Colon (tissue), 2 donors: ENCODE measurements at regions not wholly inside any gene's neighbourhood (a gene's known extent, or its start where the extent isn't known, plus 50 kb on each side); places are given as distances from the start of the nearest gene placed in this dataset.
"Not testable (repeated sequence)": the region's sequence is repeated elsewhere in the genome, so short reads cannot be mapped to it uniquely, and the experiment has no call there.

Experiments used
- FAIRE-seq: peaks from 2 replicates; lab custom pipeline; 2012; peaks lifted over from hg19 to GRCh38; lab: Jason Lieb, UNC
- donor health status: control.
- donor health status: control.

- no peak for FAIRE-seq
Measured at GRCh38 chr14:37844614-37845013, 249.2 kb downstream of the TTC6 start.

DNA sequence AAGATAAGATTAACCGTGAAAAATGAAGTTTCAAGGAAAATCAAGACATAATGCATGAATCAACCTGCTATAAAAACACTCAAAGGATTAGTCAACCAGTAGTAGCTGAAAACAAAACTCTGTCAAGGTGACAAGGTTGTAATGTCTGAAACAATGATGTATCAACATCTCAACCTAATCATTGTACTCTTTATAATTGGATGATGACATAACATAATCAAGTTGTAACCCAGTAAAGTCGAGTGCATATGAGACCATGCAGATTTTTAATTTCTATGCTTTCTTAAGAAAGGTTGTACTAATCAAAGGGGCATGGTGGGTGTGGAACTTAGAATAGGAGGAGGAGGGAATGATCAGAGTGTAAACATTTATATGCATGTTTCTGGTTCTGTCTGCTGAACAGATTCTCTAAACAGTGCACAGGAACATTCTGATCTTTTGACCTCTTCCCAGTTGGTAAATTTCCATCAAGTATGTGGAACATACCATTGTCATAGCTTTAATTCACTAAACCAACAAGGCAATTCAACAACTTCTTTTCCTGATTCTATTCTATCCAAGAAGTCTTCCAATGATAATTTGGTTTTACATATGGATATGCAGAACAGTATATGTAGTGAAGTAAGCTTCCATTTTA, 253.7 kb downstream of the TTC6 start:
- no peak for FAIRE-seq

GRCh38 chr14:37851054-37851453, 255.6 kb downstream of the TTC6 start:
- FAIRE-seq: no peak

- FAIRE-seq: no peak
Measured at GRCh38 chr14:37855871-37856270, 260.4 kb downstream of the TTC6 start.

- FAIRE-seq: no peak
Measured at GRCh38 chr14:37857774-37858266, 262.4 kb downstream of the TTC6 start.

DNA sequence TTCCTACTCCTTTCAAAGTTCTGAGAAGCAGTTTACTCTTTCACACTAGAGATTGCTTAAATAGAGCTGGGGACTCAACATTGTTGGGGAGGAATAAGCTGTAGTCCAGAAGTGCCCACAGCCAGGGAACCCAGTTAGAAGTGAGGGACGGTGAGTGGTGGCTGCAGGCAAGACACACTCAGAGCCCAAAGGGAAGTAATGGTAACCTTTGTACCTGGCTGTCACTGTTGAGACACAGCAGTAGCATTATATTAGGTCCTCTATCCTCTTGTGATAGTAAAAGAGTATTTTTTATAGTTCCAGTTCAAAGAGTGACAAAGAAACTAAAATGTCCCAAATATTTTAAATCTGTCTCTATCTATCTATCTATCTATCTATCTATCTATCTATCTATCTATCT, 263.3 kb downstream of the TTC6 start:
- FAIRE-seq: no peak

DNA sequence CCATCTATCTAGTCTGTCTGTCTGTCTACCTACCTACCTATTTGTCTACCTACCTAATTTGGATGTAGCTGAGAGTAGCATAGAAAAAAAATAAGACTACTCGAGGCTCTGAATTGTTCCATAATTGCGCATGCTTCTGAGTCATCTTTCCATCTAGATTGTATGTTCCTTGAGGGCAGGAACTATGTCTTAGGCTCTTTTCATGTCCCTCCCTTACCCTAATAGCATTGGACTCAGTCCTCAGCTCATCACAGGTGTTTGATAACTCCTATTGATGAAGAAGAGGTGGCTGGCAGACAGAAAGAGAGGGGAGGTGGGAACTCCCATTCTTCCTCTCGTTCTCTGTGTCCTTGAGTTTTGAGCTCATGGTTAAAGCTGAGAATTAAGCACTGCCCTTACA, 263.7 kb downstream of the TTC6 start:
- no peak for FAIRE-seq

DNA sequence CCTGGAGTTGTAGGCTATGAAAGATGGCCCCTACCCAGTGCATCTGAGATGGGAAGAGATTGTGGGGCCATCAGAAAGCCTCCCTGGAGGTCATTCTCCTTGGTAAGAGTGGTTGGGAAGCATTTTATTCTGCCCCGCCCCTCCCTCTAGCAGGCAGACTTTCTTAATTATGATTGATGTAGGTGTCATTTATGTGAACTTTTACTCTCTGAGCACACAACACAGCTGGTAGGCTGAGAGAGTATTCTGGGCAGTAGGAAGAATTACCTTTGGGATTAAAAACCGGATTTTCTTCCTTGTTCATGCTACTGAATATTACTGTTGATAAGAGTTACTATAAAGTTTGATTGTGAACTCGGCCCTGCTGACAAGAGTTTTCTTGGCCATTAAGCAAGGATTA, 266.8 kb downstream of the TTC6 start:
- FAIRE-seq: no peak

DNA sequence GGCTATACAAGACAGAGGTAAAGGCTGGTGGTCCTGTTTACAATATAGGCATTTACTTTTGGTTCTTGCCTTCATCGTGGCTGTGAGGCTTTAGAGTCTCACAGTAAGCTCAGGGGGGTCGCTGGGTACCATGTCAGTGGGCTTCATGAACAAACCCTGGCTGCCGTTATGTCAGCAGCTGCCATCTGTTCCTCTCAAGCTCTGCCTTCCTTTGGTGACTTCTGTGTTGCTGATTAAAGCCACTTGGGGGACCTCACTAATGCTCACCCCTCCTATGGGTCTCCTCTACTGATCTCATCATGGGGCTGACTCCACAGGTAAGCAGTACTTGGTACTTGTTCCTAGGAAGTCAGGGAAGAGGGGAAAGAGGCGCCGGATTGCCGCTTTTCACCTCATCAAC, 268.7 kb downstream of the TTC6 start:
- no peak for FAIRE-seq

GRCh38 chr14:37864861-37865718, 269.7 kb downstream of the TTC6 start:
- FAIRE-seq: no peak

- no peak for FAIRE-seq
Measured at GRCh38 chr14:37865719-37866549, 270.5 kb downstream of the TTC6 start.

- no peak for FAIRE-seq
Measured at GRCh38 chr14:37869633-37870032, 274.2 kb downstream of the TTC6 start.

DNA sequence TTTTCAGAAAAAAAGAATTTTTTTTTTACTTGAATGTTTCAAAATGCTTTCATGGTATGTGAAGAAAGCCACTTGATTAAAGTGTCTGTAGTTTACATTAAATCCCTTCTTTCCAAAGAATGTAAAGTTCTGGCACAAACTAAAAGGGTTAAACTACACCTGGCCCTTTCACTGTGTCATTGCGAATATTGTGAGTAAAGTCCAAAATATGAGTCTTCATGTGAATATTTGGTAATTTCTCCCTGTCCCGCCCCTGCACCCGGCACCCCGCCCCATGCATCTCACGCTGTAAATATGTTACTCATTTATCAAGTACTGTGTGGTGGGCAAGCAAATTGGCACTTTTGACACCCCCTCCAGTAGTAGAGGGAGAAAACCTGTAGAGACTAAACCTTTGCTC, 274.7 kb downstream of the TTC6 start:
- FAIRE-seq: no peak

DNA sequence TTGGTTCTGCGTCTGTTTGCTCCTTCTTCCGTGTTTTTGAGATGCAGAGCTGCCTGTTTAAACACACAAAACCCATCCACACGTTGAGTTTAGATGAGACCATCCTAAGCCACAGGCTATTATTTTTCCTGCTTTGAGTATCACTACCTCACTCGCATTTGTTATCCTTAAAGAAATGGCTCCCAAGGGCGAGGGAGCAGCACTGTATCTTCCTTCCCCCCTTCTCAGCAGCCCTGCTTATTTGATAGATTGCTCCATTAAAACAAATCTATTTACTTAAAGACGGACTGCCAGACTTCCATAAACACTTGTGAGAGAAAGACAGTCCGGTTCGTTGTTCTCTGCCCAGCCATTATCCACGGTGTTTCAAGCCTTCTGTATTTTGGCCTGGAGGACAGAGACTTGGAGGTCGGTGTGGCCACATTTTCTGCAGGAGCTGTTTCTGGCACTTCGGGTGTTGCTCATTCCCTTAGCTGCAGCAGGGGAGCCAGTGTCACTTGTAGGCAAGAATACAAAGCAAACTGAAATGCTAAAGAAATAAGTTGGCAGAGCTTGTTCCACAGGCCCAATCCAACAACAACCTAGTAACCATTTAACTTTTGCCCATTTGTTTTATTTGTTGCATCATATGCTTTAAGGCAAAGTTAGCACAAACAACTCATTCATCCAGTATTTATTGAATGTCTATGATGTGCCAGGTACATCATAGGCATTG, 275.4 kb downstream of the TTC6 start:
- FAIRE-seq: no peak

- FAIRE-seq: not testable (repeated sequence)
Measured at GRCh38 chr14:37874065-37874428, 278.6 kb downstream of the TTC6 start.

DNA sequence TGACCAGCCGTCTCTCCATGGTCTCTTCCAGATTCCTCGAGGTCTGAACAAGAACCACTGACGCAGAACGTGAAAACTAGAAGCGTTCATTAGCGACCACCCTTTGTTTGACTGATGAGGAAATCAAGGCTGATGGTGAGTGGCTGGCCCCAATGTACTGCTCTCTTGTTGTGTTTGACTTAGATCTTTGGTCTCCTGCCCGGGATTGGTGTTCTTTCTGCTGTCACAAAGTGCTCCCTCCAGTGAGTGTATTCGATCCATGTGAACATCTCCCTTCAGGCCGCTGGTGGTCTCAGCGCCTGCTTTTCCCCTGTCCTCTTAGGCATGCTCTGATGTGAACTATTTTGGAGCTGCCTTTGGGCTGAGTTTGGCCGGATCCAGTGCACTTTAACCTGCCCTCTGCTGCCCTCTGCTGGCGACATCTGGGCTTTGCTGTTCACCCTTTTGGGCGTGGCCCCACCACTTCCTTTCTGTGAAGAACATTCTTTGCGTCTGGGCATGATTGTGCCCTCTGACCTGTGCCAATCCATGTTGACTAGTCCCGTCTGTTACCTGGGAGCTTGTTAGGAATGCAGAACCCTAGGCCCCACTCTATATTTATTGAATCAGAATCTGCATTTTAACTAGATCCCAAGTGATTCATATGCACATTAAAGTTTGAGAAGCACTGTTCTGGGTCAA, 279.1 kb downstream of the TTC6 start:
- FAIRE-seq: no peak

DNA sequence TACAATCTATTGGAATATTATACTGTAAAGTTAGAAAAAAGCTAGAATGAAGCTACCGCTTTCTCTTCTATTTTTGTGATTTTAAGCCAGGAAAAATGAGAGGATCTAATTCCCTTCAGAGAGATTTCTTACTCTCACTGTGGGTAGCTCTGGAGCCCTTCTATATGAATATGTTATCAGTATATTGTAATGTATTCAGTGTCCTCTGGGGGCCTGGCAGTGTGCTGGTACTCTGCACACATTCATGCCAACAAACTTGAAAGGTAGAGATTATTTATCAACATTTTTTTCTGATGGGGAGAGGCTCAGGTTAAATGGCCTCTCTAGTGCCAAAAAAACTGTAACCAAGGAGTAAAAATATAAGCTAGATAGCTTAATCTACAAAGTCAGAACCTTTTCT, 292.8 kb downstream of the TTC6 start:
- no peak for FAIRE-seq

DNA sequence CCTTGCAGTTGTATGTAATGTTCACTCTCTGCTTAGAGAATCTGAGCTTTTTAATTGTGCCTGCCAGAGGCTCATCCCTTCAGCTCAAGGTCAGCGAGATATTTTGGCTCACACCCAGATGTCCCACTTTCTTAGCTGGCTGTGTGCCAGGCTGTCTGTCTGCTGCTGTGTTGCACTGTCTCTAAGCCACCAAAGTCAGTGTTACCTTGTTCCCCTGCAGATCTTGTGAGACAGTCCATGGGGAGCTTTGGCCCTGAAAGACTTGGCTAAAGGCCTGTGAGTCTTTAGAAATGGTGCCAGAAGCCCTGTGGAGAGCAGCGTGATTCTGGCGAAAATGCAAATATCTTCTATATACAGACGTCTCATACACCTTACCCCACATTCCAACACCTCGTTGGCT, 293.7 kb downstream of the TTC6 start:
- FAIRE-seq: no peak

DNA sequence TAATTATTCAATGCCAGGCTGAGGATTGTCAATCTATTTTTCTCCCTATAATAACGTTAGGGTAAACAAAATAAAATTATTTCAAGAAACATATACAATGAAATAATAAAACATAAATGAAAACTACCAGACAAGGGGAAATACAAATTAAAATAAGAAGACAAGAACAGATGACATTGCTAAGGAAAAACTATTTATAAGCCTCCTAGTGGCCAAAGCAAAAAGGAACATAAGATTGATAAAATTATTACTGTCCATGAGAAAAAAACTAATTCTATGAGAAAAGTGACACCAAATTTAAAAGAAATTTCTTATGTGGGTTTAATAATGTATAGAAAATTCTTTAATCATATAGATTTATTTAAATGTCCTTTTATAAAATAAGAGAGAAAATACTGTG, 294.7 kb downstream of the TTC6 start:
- FAIRE-seq: no peak

DNA sequence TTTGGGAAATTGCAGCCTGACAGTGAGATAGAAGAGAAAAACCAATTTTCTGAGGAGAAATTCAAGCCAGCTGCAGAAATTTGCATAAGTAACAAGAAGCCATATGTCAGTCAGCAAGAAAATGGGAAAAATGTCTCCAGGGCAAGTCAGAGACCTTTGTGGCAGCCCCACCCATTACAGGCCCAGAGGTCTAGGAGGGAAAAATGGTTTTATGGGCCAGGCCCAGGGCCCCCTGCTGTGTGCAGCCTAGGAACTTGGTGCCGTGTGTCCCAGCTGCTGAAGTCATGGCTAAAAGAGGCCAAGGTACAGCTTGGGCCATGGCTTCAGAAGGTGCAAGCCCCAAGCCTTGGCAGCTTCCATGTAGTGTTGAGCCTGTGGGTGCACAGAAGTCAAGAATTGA, 296.1 kb downstream of the TTC6 start:
- not testable (repeated sequence) for FAIRE-seq

DNA sequence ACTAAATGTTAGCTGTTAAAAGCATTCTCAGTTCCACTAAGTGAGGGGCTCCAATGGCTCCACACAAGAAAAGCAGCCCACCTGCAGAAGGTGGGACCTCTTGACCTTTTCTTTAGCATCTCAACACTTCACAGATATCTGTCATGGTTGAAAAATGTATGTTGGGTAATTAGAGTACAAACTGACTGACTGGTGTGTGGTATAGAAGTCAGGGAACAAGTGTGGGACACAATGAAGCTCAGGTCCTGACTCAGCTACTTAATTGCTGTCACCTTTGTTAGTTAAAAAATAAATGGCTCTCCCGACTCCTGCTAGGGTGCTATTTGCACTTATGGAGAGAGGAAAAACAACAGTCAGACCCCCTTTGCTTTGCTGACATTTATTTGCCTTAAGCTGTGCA, 299.0 kb downstream of the TTC6 start:
- no peak for FAIRE-seq

DNA sequence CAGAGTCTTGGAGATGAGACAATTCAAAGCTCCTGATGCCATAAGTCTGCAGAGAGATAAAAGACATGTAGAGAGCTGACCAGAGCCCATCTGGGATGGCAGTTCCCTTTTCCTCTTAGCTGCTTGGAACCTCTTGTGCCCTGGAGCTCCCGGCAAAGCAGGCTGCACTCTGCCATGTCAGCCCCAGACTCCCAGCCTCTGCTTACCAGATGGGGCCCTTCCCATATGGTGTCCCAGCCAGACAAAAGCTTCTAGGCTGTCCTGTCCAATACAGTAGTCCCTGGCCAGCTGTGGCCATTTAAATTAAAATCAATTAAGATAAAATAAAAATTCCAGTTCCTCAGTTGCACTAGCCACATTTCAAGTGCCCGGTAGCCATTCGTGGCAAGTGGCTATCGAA, 303.9 kb downstream of the TTC6 start:
- no peak for FAIRE-seq
